Globus pallidus (tissue), 1 donor: ENCODE measurements at regions not wholly inside any gene's neighbourhood (a gene's known extent, or its start where the extent isn't known, plus 50 kb on each side); places are given as distances from the start of the nearest gene placed in this dataset.

Experiments used
- DNase-seq: peaks from one replicate; pipeline ENCODE4 v3.0.0-alpha.2; 2015; ENCODE audit warnings: low spot score

- DNase-seq, result no peak
Observed at GRCh38 chr5:23367874-23368273, 139.5 kb upstream of the PRDM9 start.

- no peak for DNase-seq
Observed at GRCh38 chr5:23353286-23353685, 154.1 kb upstream of the PRDM9 start.

GRCh38 chr5:23352446-23352845 is 155.0 kb upstream of the PRDM9 start:
- DNase-seq, result no peak

- no peak for DNase-seq
Observed at GRCh38 chr5:23343121-23343520, 164.3 kb upstream of the PRDM9 start.

DNA sequence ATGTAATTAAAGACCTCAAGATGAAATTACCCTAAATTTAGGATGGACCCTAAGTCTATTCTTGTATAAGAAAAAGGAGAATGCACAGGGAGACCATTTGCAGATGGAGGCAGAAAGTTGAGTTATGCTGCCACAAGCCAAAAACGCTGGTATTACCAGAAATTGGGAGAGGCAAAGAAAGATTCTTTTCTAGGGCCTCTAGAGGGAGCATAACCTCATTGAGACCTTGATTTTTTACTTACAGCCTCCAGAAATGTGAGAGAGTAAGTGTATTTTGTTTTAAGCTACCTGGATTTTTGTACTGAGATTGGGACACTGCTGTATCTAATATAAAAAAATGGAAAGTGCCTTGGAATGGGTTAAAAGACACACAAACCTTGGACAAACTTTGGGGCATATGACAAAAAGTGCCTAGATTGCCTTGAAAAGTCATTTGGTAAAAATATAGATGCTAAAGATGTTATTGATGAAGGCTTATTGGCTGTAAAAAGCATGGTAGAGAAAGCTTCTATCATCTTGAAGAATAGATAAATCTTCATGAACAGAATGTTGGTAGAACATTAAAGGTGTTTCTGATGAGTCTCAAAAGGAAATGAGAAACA is 174.7 kb upstream of the PRDM9 start:
- no peak for DNase-seq

DNA sequence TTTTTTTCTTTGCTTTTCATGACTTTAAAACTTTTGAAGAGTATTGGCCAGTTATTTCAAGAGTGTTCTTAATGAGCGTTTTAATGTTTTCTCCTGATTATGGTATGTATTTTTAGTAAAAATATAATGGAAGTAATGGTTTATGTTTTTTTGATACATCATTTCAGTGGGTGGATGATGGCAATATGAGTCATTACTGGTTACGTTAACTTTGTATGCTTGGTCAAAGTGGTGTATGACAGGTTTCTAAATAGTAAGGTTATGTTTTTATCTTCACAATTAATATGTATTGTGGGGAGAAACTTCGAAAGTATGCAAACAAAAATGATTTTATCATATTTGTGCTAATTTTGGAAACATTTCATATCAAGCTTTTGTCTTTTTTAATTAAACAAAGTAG is 176.7 kb upstream of the PRDM9 start:
- DNase-seq, result no peak

DNA sequence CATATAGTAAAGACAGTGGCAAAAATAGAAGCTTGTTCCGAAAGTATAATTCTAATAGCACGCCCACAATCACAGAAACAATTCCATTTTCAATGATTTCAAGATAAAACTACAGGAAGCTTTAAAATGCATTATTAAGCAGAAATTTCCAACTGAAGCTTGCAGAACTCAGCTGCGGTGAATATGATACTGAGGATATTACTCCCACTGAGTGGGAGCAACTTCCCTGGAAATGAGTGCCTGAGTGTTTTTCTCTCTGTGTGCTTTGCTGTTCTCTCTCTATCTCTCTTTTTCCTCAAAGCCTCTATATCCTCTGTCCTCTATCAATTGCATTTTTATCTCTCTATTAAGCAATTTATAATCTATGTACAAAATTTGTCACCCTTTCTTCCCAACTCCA is 187.5 kb upstream of the PRDM9 start:
- no peak for DNase-seq

- no peak for DNase-seq
Observed at GRCh38 chr5:23318960-23319359, 188.4 kb upstream of the PRDM9 start.

GRCh38 chr5:23318166-23318565 is 189.2 kb upstream of the PRDM9 start:
- DNase-seq, result no peak

GRCh38 chr5:23316060-23316591 is 191.3 kb upstream of the PRDM9 start:
- DNase-seq, result no peak

DNA sequence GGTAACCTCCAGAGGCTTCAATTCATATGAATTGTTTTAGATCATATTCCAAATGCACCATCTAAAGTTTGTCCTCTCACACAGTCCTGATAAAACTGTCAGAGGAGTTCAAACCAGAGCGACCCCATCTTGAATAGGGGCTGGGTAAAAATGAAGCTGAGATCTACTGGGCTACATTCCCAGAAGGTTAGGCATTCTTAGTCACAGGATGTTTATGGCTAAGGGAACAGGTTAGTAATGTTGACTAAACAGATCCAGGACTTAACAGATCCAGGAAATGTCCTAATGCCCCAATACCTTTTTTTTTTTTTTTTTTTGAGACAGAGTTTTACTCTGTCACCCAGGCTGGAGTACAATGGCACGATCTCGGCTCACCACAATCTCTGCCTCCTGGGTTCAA is 192.6 kb upstream of the PRDM9 start:
- no peak for DNase-seq

GRCh38 chr5:23305055-23305454 is 202.4 kb upstream of the PRDM9 start:
- DNase-seq, result no peak

DNA sequence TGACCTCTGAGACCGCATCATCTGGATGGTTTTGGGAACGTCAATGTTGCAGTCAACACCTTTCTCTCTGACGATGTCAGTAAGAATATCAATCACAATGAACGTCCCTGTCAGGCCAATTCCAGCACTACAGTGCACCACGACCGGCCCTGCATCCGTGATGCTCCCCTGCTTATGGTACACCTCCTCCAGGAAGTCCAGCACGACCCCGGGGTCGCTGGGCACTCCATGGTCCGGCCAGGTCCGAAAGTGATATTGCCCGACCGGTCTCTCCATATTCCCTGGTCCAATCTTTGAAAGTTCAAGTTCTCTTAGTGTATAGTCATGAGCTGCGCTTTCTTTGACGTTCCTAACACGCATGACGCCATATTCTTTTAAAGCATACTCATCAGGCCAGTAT is 203.6 kb upstream of the PRDM9 start:
- no peak for DNase-seq

DNA sequence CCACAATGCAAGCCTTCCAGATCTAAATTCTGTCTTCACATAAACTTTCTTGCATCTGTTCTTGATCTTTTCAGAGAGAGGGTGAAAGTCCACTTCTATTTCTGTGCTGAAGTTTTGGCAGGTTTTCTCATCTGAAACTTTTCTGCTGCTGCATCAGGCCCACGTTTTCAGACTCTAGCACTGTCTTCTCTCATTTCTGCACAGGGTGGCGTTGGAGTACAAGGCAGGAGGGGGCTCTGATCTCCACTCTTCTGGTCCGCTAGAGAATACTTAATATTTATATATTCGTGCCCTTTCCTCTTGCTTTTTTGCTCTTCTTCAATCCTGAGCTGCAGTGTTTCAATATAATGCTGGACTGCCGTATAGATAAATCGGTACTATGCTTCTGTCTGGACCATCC is 204.0 kb upstream of the PRDM9 start:
- DNase-seq, result no peak

GRCh38 chr5:23302438-23302837 is 205.0 kb upstream of the PRDM9 start:
- no peak for DNase-seq

- DNase-seq, result no peak
Observed at GRCh38 chr5:23289162-23289561, 218.2 kb upstream of the PRDM9 start.

DNA sequence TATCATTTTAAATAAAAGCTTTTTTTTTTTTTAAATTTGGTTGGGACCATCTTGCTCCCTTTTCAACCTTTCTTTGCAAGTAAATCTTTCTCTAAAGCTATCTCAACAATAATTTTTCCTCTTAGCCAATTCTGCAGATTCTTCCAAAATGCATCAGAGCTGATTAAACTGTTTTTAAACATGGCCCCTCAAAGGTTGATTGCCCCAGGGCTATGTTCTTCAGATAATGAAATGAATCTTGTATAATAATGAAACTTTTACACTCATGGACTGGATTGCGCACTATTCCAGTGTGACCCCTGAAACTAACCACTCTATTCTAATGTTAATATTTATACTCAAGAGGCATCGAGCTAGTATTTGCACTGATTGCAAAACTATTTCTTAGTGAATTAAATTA is 222.8 kb upstream of the PRDM9 start:
- no peak for DNase-seq

DNA sequence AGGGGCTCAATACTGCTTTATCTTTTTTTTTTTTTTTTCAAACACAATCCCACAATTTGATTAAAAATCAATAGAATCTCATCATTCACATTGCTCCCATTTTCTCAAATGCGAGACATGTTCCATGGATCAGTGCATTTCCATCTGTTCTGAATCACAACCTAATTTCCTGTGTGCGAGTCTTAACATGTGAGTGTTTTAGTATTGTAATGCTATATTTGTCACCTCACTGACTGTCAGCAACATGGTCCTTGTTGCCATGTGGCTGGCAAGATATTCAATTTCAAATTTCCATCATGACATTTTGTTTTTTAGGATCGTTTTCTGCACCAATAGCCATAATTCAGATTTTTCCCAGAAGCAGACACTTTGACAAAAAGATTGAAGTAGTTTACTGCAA is 233.2 kb upstream of the PRDM9 start:
- DNase-seq, result no peak

- no peak for DNase-seq
Observed at GRCh38 chr5:23269981-23270380, 237.4 kb upstream of the PRDM9 start.

GRCh38 chr5:23268136-23268535 is 239.3 kb upstream of the PRDM9 start:
- no peak for DNase-seq

DNA sequence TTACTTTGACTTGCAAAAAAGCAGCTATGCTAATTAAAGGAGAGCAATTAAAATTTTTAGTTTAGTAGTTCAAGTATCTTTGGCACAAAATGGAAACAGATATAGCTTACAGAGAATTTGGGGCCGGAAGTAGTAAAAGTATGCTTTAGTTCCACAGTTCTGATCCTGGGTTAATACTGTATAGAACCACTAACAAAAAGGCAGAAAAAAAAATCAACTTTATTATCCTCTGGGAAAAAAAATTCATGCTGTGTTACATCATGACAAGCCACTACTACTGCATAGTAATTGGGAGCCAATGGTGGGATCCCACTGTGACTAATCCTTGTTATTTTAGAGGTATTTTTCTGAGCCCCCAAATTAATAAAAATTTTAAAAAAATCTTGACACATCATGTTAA is 246.8 kb upstream of the PRDM9 start:
- no peak for DNase-seq

DNA sequence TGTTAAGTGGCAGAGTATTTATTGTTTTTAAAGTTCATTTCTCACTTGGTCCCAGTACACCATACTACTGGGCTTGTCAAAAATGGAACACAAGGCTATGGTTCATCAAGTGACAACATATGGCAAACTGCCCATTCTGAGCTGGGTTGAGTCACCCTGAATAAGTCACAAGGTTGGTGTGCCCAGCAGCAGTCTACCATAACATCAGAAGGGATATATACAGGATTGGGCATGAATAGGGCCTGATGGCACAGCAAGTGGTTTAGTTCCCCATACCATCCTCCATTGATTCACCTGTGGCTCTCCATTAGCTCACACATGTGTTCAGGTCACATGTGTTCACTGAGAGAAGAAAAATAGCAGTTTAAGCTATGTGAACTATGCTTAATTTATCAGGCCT is 249.8 kb upstream of the PRDM9 start:
- DNase-seq, result no peak

- no peak for DNase-seq
Observed at GRCh38 chr5:23253621-23254198, 253.7 kb upstream of the PRDM9 start.

GRCh38 chr5:23242891-23243290 is 264.5 kb upstream of the PRDM9 start:
- DNase-seq, result no peak
